CD4-positive, alpha-beta memory T cell (primary cell): ENCODE measurements at regions not wholly inside any gene's neighbourhood (a gene's known extent, or its start where the extent isn't known, plus 50 kb on each side); places are given as distances from the start of the nearest gene placed in this dataset.
"Not testable (repeated sequence)": the region's sequence is repeated elsewhere in the genome, so short reads cannot be mapped to it uniquely, and the experiment has no call there.

Experiments used
- CTCF ChIA-PET: fragments of 350-600 bp; sonication (Branson Sonifier 250); formaldehyde crosslinking; loops from one replicate; lab custom pipeline; 2021; ENCODE audit warnings: inconsistent platforms; ENCODE audit not compliant: partially characterized antibody; lab: Charles Lee
- POLR2A ChIA-PET: fragments of 350-600 bp; sonication (Branson Sonifier 250); formaldehyde crosslinking; loops from one replicate; lab custom pipeline; 2021; ENCODE audit not compliant: partially characterized antibody; lab: Charles Lee
- DNase-seq, 5 donors: peaks; one replicate each; pipeline versions ENCODE4 v3.0.0 to v3.0.0-alpha.2; 2020 to 2022; ENCODE audit warnings: mixed read lengths in 1 of 5
- H3K27ac ChIP-seq: one replicate; pipeline ENCODE4 v1.7.0; 2013; ENCODE audit warnings: low read depth, low read length
- H3K27me3 ChIP-seq: 2 replicates; pipeline ENCODE4 v1.7.0; 2013; ENCODE audit warnings: mild to moderate bottlenecking, low read length, moderate library complexity; ENCODE audit not compliant: insufficient read depth
- H3K36me3 ChIP-seq: 2 replicates; pipeline ENCODE4 v1.7.0; 2013; ENCODE audit warnings: mild to moderate bottlenecking, low read length, moderate library complexity; ENCODE audit not compliant: insufficient read depth
- H3K4me1 ChIP-seq: 2 replicates; pipeline ENCODE4 v1.7.0; 2013; ENCODE audit warnings: mild to moderate bottlenecking, low read length, moderate library complexity; ENCODE audit not compliant: insufficient read depth
- H3K4me3 ChIP-seq, 2 donors: one replicate each; pipeline ENCODE4 v1.7.0; 2013; ENCODE audit warnings: low read length in 2 of 2, mild to moderate bottlenecking in 1 of 2
- H3K9me3 ChIP-seq, 2 donors: one replicate each; pipeline ENCODE4 v1.7.0; 2013; ENCODE audit warnings: low read length in 2 of 2, control low read depth in 1 of 2; ENCODE audit not compliant: control insufficient read depth in 1 of 2
- H3K27ac Mint-ChIP-seq, 7 donors: one replicate each; pipeline ENCODE4 v1.8.0; 2020 to 2021; ENCODE audit warnings: mixed read lengths in 7 of 7, mild to moderate bottlenecking in 6 of 7, inconsistent platforms in 3 of 7, moderate library complexity in 3 of 7
- H3K27me3 Mint-ChIP-seq, 2 donors: one replicate each; pipeline ENCODE4 v1.8.0; 2020 to 2021; ENCODE audit warnings: mixed read lengths in 2 of 2
- H3K36me3 Mint-ChIP-seq, 2 donors: one replicate each; pipeline ENCODE4 v1.8.0; 2020 to 2021; ENCODE audit warnings: mixed read lengths in 2 of 2, inconsistent platforms in 1 of 2, mild to moderate bottlenecking in 1 of 2
- H3K4me1 Mint-ChIP-seq, 4 donors: one replicate each; pipeline ENCODE4 v1.8.0; 2020 to 2021; ENCODE audit warnings: mixed read lengths in 4 of 4, mild to moderate bottlenecking in 1 of 4
- H3K4me3 Mint-ChIP-seq, 8 donors: one replicate each; pipeline ENCODE4 v1.8.0; 2020 to 2021; ENCODE audit warnings: mixed read lengths in 8 of 8, mild to moderate bottlenecking in 7 of 8, moderate library complexity in 6 of 8, inconsistent platforms in 3 of 8
- H3K9me3 Mint-ChIP-seq, 8 donors: one replicate each; pipeline ENCODE4 v1.8.0; 2020 to 2021; ENCODE audit warnings: mixed read lengths in 8 of 8, mild to moderate bottlenecking in 5 of 8, inconsistent platforms in 3 of 8, moderate library complexity in 1 of 8
- intact Hi-C: fragments of 100-400 bp; cut with micrococcal nuclease; formaldehyde crosslinking; loops from one replicate; pipeline ENCODE4 v1.15.1; 2023

DNA sequence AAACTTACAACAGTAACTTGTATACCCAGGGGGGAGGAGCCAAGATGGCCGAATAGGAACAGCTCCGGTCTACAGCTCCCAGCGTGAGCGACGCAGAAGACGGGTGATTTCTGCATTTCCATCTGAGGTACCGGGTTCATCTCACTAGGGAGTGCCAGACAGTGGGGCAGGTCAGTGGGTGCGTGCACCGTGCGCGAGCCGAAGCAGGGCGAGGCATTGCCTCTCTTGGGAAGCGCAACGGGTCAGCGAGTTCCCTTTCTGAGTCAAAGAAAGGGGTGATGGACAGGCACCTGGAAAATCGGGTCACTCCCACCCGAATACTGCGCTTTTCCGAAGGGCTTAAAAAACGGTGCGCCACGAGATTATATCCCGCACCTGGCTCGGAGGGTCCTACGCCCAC, 278.8 kb downstream of the FAM47B start:
- H3K27ac Mint-ChIP-seq, H3K27me3 ChIP-seq, H3K36me3 Mint-ChIP-seq, H3K4me1 ChIP-seq, CTCF ChIA-PET, POLR2A ChIA-PET, H3K4me1 Mint-ChIP-seq, intact Hi-C loops, H3K9me3 Mint-ChIP-seq, H3K9me3 ChIP-seq, H3K36me3 ChIP-seq, H3K4me3 Mint-ChIP-seq, H3K4me3 ChIP-seq, H3K27ac ChIP-seq, H3K27me3 Mint-ChIP-seq, DNase-seq: not testable (repeated sequence)

DNA sequence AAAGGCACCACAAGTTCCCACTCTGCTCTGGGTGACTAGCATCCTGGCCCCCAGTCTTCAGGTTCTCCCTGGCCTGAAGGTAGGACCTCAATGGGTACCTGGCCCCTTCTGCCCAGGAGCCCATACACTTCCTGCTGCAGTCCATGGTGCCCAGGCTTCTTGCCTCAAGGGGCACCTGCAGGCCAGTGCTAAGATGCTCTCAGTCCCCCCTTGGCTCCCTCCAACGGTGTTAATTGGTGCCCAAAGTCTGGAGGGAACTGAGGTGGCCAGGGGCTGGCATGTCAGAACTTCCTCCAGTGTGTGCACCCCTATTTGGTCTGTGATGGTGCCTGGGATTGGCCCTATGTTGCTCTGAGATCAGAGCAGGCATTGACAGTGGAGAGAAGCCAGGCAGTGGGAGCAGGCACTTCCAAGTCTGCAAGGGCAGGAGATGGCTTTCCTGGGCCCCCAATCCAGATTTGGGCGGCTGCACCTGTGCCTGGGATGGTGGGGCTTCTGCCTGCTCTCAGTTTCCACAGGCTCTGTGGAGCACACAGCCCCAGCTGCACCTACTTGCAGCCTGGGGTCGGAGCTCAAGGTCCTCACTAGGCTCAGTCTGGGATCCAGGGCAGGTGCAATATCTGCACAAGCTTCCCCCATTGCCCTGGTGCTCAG, 301.6 kb downstream of the FAM47B start:
- no peaks in the 10 kb centered on the region for H3K36me3 ChIP-seq
- no peaks in the 10 kb centered on the region for H3K9me3 ChIP-seq
- H3K27ac Mint-ChIP-seq: no peak overlapping the region
- ChIA-PET POLR2A (no interaction called here), CTCF (no interaction called here)
- no peaks in the 10 kb centered on the region for H3K27me3 ChIP-seq
- no peak overlapping the region for H3K4me3 Mint-ChIP-seq
- no peaks in the 10 kb centered on the region for H3K4me1 ChIP-seq
- no peak overlapping the region for H3K27ac ChIP-seq
- peaks cover 0 to 6% (median 0%) of the 10 kb centered on the region in 8 donors for H3K9me3 Mint-ChIP-seq
- no peak overlapping the region for H3K4me3 ChIP-seq
- intact Hi-C loops: no loop called here
- no peaks in the 10 kb centered on the region for H3K36me3 Mint-ChIP-seq
- H3K27me3 Mint-ChIP-seq: no peaks in the 10 kb centered on the region
- no peak for DNase-seq
- no peaks in the 10 kb centered on the region for H3K4me1 Mint-ChIP-seq

GRCh38 chrX:35244796-35245508, 302.4 kb downstream of the FAM47B start:
- H3K4me1 Mint-ChIP-seq: no peaks in the 10 kb centered on the region
- DNase-seq: no peak
- Histone ChIP-seq H3K27ac (no peak overlapping the region), H3K36me3 (no peaks in the 10 kb centered on the region), H3K4me3 (no peak overlapping the region), H3K9me3 (no peaks in the 10 kb centered on the region), H3K4me1 (no peaks in the 10 kb centered on the region), H3K27me3 (no peaks in the 10 kb centered on the region)
- no peaks in the 10 kb centered on the region for H3K27me3 Mint-ChIP-seq
- H3K36me3 Mint-ChIP-seq: no peaks in the 10 kb centered on the region
- H3K9me3 Mint-ChIP-seq: peaks cover 0 to 6% (median 0%) of the 10 kb centered on the region in 8 donors
- no peak overlapping the region for H3K4me3 Mint-ChIP-seq
- intact Hi-C loops: no loop called here
- H3K27ac Mint-ChIP-seq: no peak overlapping the region
- ChIA-PET POLR2A (no interaction called here), CTCF (no interaction called here)

DNA sequence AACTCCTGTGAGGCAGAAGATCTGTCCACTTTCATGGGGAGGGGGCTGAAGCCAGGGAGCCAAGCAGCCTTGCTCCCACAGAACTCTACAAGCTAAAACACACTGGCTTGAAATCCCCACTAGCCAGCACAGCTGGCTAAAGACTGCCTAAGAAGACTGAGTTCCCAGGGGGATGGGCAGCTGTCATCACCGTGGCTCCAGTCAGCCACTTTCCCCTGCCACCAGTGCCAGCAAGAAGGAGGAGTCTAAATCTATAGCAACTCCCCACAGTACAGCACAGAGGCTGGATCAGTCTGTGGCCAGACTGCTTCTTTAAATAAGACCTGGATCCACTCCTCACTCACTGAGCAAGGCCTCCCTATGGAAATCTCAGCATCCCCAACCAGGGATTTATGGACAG, 308.6 kb downstream of the FAM47B start:
- H3K9me3 Mint-ChIP-seq: peaks cover 0 to 9% (median under 1%) of the 10 kb centered on the region in 8 donors
- H3K9me3 ChIP-seq: no peaks in the 10 kb centered on the region
- intact Hi-C loops: no loop called here
- no peaks in the 10 kb centered on the region for H3K36me3 Mint-ChIP-seq
- H3K27me3 Mint-ChIP-seq: no peaks in the 10 kb centered on the region
- no peaks in the 10 kb centered on the region for H3K36me3 ChIP-seq
- ChIA-PET CTCF (no interaction called here), POLR2A (no interaction called here)
- H3K27ac ChIP-seq: no peak overlapping the region
- H3K4me1 Mint-ChIP-seq: no peaks in the 10 kb centered on the region
- no peaks in the 10 kb centered on the region for H3K27me3 ChIP-seq
- no peak overlapping the region for H3K4me3 ChIP-seq
- no peak overlapping the region for H3K27ac Mint-ChIP-seq
- H3K4me1 ChIP-seq: no peaks in the 10 kb centered on the region
- DNase-seq: no peak
- no peak overlapping the region for H3K4me3 Mint-ChIP-seq

- ChIA-PET POLR2A (no interaction called here), CTCF (no interaction called here)
- intact Hi-C loops: no loop called here
- no peaks in the 10 kb centered on the region for H3K4me1 ChIP-seq
- H3K27ac ChIP-seq: no peak overlapping the region
- Mint-ChIP-seq H3K27ac (no peak overlapping the region), H3K36me3 (no peaks in the 10 kb centered on the region), H3K27me3 (no peaks in the 10 kb centered on the region), H3K4me3 (no peak overlapping the region), H3K9me3 (peaks cover 0 to 5% (median under 1%) of the 10 kb centered on the region in 8 donors), H3K4me1 (no peaks in the 10 kb centered on the region)
- H3K27me3 ChIP-seq: no peaks in the 10 kb centered on the region
- H3K36me3 ChIP-seq: no peaks in the 10 kb centered on the region
- DNase-seq: no peak
- H3K4me3 ChIP-seq: no peak overlapping the region
- no peaks in the 10 kb centered on the region for H3K9me3 ChIP-seq
Observed at GRCh38 chrX:35276115-35276514, 333.5 kb downstream of the FAM47B start.

GRCh38 chrX:35285289-35285962, 342.8 kb downstream of the FAM47B start:
- ChIA-PET CTCF (no interaction called here), POLR2A (no interaction called here)
- Mint-ChIP-seq H3K27me3 (no peaks in the 10 kb centered on the region), H3K9me3 (peaks cover 0 to 17% (median 1%) of the 10 kb centered on the region in 8 donors), H3K4me3 (no peak overlapping the region), H3K36me3 (no peaks in the 10 kb centered on the region), H3K4me1 (no peaks in the 10 kb centered on the region), H3K27ac (no peak overlapping the region)
- no peaks in the 10 kb centered on the region for H3K9me3 ChIP-seq
- H3K4me1 ChIP-seq: no peaks in the 10 kb centered on the region
- no peaks in the 10 kb centered on the region for H3K27me3 ChIP-seq
- H3K36me3 ChIP-seq: no peaks in the 10 kb centered on the region
- H3K4me3 ChIP-seq: no peak overlapping the region
- intact Hi-C loops: no loop called here
- no peak for DNase-seq
- H3K27ac ChIP-seq: no peak overlapping the region

- H3K9me3 ChIP-seq: no peaks in the 10 kb centered on the region
- H3K4me3 ChIP-seq: no peak overlapping the region
- H3K4me3 Mint-ChIP-seq: no peak overlapping the region
- H3K36me3 ChIP-seq: no peaks in the 10 kb centered on the region
- no peaks in the 10 kb centered on the region for H3K27me3 ChIP-seq
- no peaks in the 10 kb centered on the region for H3K27me3 Mint-ChIP-seq
- DNase-seq: no peak
- H3K27ac Mint-ChIP-seq: no peak overlapping the region
- H3K4me1 Mint-ChIP-seq: no peaks in the 10 kb centered on the region
- H3K36me3 Mint-ChIP-seq: no peaks in the 10 kb centered on the region
- peaks cover 0 to 9% (median 0%) of the 10 kb centered on the region in 8 donors for H3K9me3 Mint-ChIP-seq
- no peak overlapping the region for H3K27ac ChIP-seq
- ChIA-PET POLR2A (no interaction called here), CTCF (no interaction called here)
- H3K4me1 ChIP-seq: no peaks in the 10 kb centered on the region
- intact Hi-C loops: no loop called here
Observed at GRCh38 chrX:35288657-35289056, 346.1 kb downstream of the FAM47B start.
